IPS-18c (cell line): ENCODE measurements at regions not wholly inside any gene's neighbourhood (a gene's known extent, or its start where the extent isn't known, plus 50 kb on each side); places are given as distances from the start of the nearest gene placed in this dataset.

ENCODE experiments used
- H3K4me3 ChIP-seq: 2 replicates; pipeline ENCODE4 v1.7.0; 2013; ENCODE audit warnings: low read depth, mild to moderate bottlenecking, low read length, moderate library complexity; ENCODE audit not compliant: insufficient read depth
- H3K9me3 ChIP-seq: one replicate; pipeline ENCODE4 v1.6.1; 2013; ENCODE audit warnings: mild to moderate bottlenecking, low read length, moderate library complexity; ENCODE audit not compliant: control insufficient read depth, insufficient read depth

- H3K4me3 ChIP-seq = no peak overlapping the region
- peaks cover 2% of the 10 kb centered on the region for H3K9me3 ChIP-seq
Observed at GRCh38 chr15:99440551-99441443, 125.0 kb upstream of the MEF2A start.

- H3K9me3 ChIP-seq = peaks cover 2% of the 10 kb centered on the region
- no peak overlapping the region for H3K4me3 ChIP-seq
Observed at GRCh38 chr15:99441444-99441800, 124.4 kb upstream of the MEF2A start.

GRCh38 chr15:99441871-99442251, 123.9 kb upstream of the MEF2A start:
- Histone ChIP-seq H3K9me3 (peaks cover 2% of the 10 kb centered on the region), H3K4me3 (no peak overlapping the region)

GRCh38 chr15:99442252-99442897, 123.4 kb upstream of the MEF2A start:
- H3K4me3 ChIP-seq = no peak overlapping the region

GRCh38 chr15:99443056-99443756, 122.6 kb upstream of the MEF2A start:
- H3K9me3 ChIP-seq = peaks cover 2% of the 10 kb centered on the region

More at GRCh38 chr15:99442252-99442897, 123.4 kb upstream of the MEF2A start:
- peaks cover 2% of the 10 kb centered on the region for H3K9me3 ChIP-seq

GRCh38 chr15:99443768-99444446, 121.9 kb upstream of the MEF2A start:
- Histone ChIP-seq H3K4me3 (no peak overlapping the region), H3K9me3 (peaks cover 2% of the 10 kb centered on the region)

More at GRCh38 chr15:99443056-99443756, 122.6 kb upstream of the MEF2A start:
- H3K4me3 ChIP-seq = no peak overlapping the region

- Histone ChIP-seq H3K4me3 (no peak overlapping the region), H3K9me3 (no peaks in the 10 kb centered on the region)
Observed at GRCh38 chr15:99445272-99445850, 120.4 kb upstream of the MEF2A start.

- Histone ChIP-seq H3K4me3 (no peak overlapping the region), H3K9me3 (no peaks in the 10 kb centered on the region)
Observed at GRCh38 chr15:99446565-99447496, 119.0 kb upstream of the MEF2A start.

- Histone ChIP-seq H3K9me3 (no peaks in the 10 kb centered on the region), H3K4me3 (no peak overlapping the region)
Observed at GRCh38 chr15:99447497-99448371, 118.0 kb upstream of the MEF2A start.

- H3K4me3 ChIP-seq = no peak overlapping the region
- H3K9me3 ChIP-seq = no peaks in the 10 kb centered on the region
Observed at GRCh38 chr15:99449514-99449913, 116.3 kb upstream of the MEF2A start.

- Histone ChIP-seq H3K9me3 (no peaks in the 10 kb centered on the region), H3K4me3 (no peak overlapping the region)
Observed at GRCh38 chr15:99450896-99451358, 114.9 kb upstream of the MEF2A start.

GRCh38 chr15:99451484-99451883, 114.3 kb upstream of the MEF2A start:
- H3K9me3 ChIP-seq = no peaks in the 10 kb centered on the region

GRCh38 chr15:99452010-99452409, 113.8 kb upstream of the MEF2A start:
- no peak overlapping the region for H3K4me3 ChIP-seq
- H3K9me3 ChIP-seq = no peaks in the 10 kb centered on the region

More at GRCh38 chr15:99451484-99451883, 114.3 kb upstream of the MEF2A start:
- no peak overlapping the region for H3K4me3 ChIP-seq

GRCh38 chr15:99452728-99453636, 112.8 kb upstream of the MEF2A start:
- Histone ChIP-seq H3K4me3 (no peak overlapping the region), H3K9me3 (no peaks in the 10 kb centered on the region)
